K562 (cell line): ENCODE measurements at regions not wholly inside any gene's neighbourhood (a gene's known extent, or its start where the extent isn't known, plus 50 kb on each side); places are given as distances from the start of the nearest gene placed in this dataset.

ENCODE experiments used
- ATAC-seq: fragments of 200-7000 bp; cut with Tn5 transposase; 3 replicates; pipeline ENCODE4 v1.9.1; 2020; ENCODE audit warnings: moderate library complexity
- BruUV-seq: library from RNA; stranded (reverse); fragments of 400-500 nt; replicated peaks from 2 replicates; lab custom pipeline; 2021; lab: Mats Ljungman, UMichigan
- CTCF ChIA-PET: fragments of 300-600 bp; formaldehyde crosslinking; extraction: SDS; loops from one replicate; lab custom pipeline; 2021; ENCODE audit warnings: low intra/inter-chr PET ratio; lab: Yijun Ruan, JAX
- POLR2A ChIA-PET: fragments of 300-600, 350-650 bp; sonication (Branson Sonifier 250); formaldehyde crosslinking; extraction: SDS; loops from one replicate; lab custom pipeline; 2021; ENCODE audit warnings: antibody characterized with exemption, inconsistent platforms; lab: Yijun Ruan, JAX
- DNase-seq, 4 experiments: peaks; one replicate each; pipeline versions ENCODE4 v3.0.0 to v3.0.0-alpha.2; 2011 to 2018; ENCODE audit warnings: low spot score in 3 of 4, mixed read lengths in 3 of 4; ENCODE audit errors: extremely low read depth in 1 of 4
- FAIRE-seq: peaks from 2 replicates; lab custom pipeline; 2011; peaks lifted over from hg19 to GRCh38; lab: Jason Lieb, UNC
- H2AFZ ChIP-seq: 2 replicates; pipeline ENCODE4 v1.6.0; 2011; ENCODE audit warnings: low read depth, low read length, control low read depth, inconsistent platforms
- H3K27ac ChIP-seq: fragments of 200-600 bp; 3 replicates; pipeline ENCODE4 v1.8.0; 2011; ENCODE audit warnings: low read depth, mild to moderate bottlenecking, control low read depth, inconsistent platforms, low read length, moderate library complexity, mixed read lengths; ENCODE audit errors: extremely low read depth
- H3K27me3 ChIP-seq, 2 experiments: fragments of 300-600 bp in 1 of 2; 2 replicates in 1 of 2; 3 replicates in 1 of 2; pipeline versions ENCODE4 v1.6.0 to v1.8.0; 2011; ENCODE audit warnings: inconsistent platforms in 2 of 2, low read length in 2 of 2, mild to moderate bottlenecking in 1 of 2, mixed read lengths in 1 of 2, moderate library complexity in 1 of 2; ENCODE audit not compliant: control insufficient read depth in 2 of 2, insufficient read depth in 2 of 2
- H3K36me3 ChIP-seq: fragments of 300-600 bp; 3 replicates; pipeline ENCODE4 v1.8.0; 2011; ENCODE audit warnings: mild to moderate bottlenecking, low read length, inconsistent platforms; ENCODE audit not compliant: control insufficient read depth, insufficient read depth
- H3K4me1 ChIP-seq, 2 experiments: fragments of 200-600 bp in 1 of 2; replicated peaks in 1 of 2; 2 replicates in 1 of 2; 3 replicates in 1 of 2; pipeline versions ENCODE4 v1.5.1 to v1.8.0; 2011; ENCODE audit warnings: inconsistent platforms in 2 of 2, low read length in 2 of 2, mild to moderate bottlenecking in 1 of 2, mixed read lengths in 1 of 2, moderate library complexity in 1 of 2; ENCODE audit not compliant: control insufficient read depth in 2 of 2, insufficient read depth in 2 of 2
- H3K4me2 ChIP-seq: 2 replicates; pipeline ENCODE4 v1.6.1; 2011; ENCODE audit warnings: low read length, control low read depth, inconsistent platforms, mixed read lengths; ENCODE audit not compliant: insufficient read depth
- H3K4me3 ChIP-seq: fragments of 200-600 bp; sonication (generic), shearing (Covaris generic); 2 replicates; pipeline ENCODE4 v1.5.1; 2016; ENCODE audit warnings: control low read depth, inconsistent platforms
- H3K79me2 ChIP-seq: fragments of 200-600 bp; 3 replicates; pipeline ENCODE4 v1.8.0; 2011; ENCODE audit warnings: low read length, inconsistent platforms; ENCODE audit not compliant: control insufficient read depth, insufficient read depth
- H3K9ac ChIP-seq, 2 experiments: 2 replicates each; pipeline versions ENCODE4 v1.6.0 to v1.6.1; 2011; ENCODE audit warnings: low read depth in 2 of 2, low read length in 2 of 2, control low read depth in 1 of 2, inconsistent platforms in 1 of 2, mild to moderate bottlenecking in 1 of 2, mixed read lengths in 1 of 2; ENCODE audit not compliant: insufficient read depth in 1 of 2
- H3K9me1 ChIP-seq: one replicate; pipeline ENCODE4 v1.6.0; 2011; ENCODE audit warnings: inconsistent platforms, mild to moderate bottlenecking, low read length, moderate library complexity; ENCODE audit not compliant: control insufficient read depth, insufficient read depth
- H3K9me3 ChIP-seq: replicated peaks from 2 replicates; pipeline ENCODE4 v1.5.1; 2011; ENCODE audit warnings: low read depth, low read length, inconsistent platforms; ENCODE audit not compliant: control insufficient read depth, insufficient read depth
- H4K20me1 ChIP-seq: replicated peaks from 2 replicates; pipeline ENCODE4 v1.6.1; 2011; ENCODE audit warnings: low read length, inconsistent platforms, mixed read lengths; ENCODE audit not compliant: control insufficient read depth, insufficient read depth
- HDGF ChIP-seq: fragments of 450-650 bp; IDR thresholded peaks from 2 replicates; pipeline ENCODE4 v1.6.1; 2016
- HNRNPH1 ChIP-seq: fragments of 200-400 bp; formaldehyde crosslinking; optimal IDR thresholded peaks from 2 replicates; pipeline ENCODE3; 2017; ENCODE audit warnings: low read depth, mild to moderate bottlenecking, low read length, moderate library complexity
- NR1H2 ChIP-seq: sonication (generic); formaldehyde crosslinking; IDR thresholded peaks from 2 replicates; pipeline ENCODE4 v1.4.0; 2020; ENCODE audit warnings: mild to moderate bottlenecking, missing genetic modification reagents
- RBM34 ChIP-seq: fragments of 200-400 bp; formaldehyde crosslinking; IDR thresholded peaks from 2 replicates; pipeline ENCODE4 v1.6.1; 2018; ENCODE audit warnings: low read length, borderline replicate concordance; ENCODE audit not compliant: insufficient read depth
- SLC30A9 ChIP-seq: fragments of 250-450 bp; sonication (Bioruptor Pico); IDR thresholded peaks from 2 replicates; pipeline ENCODE4 v1.8.0; 2022; ENCODE audit warnings: mild to moderate bottlenecking, moderate library complexity
- ZBED1 ChIP-seq: IDR thresholded peaks from 2 replicates; pipeline ENCODE4 v1.6.1; 2014
- ZNF232 ChIP-seq: sonication (generic); formaldehyde crosslinking; IDR thresholded peaks from 2 replicates; pipeline ENCODE4 v1.8.0; 2022; ENCODE audit warnings: mild to moderate bottlenecking, missing genetic modification reagents
- WGBS: fragments of 100-300 bp; shearing (Covaris generic); methylation state at CpG from one replicate; pipeline ENCODE4 v1.1.6; 2016; ENCODE audit warnings: low coverage, mixed read lengths; ENCODE audit not compliant: insufficient coverage; ENCODE audit errors: missing lambda C conversion rate; 5-methylcytosine and 5-hydroxymethylcytosine counted together
- in situ Hi-C: fragments of 300-500 bp; cut with MboI; formaldehyde crosslinking; loops from 4 replicates; pipeline ENCODE4 v1.15.0; 2018; ENCODE audit warnings: inconsistent platforms, mixed read lengths
- intact Hi-C: fragments of 100-400 bp; cut with micrococcal nuclease; formaldehyde crosslinking; loops from 2 replicates; pipeline ENCODE4 v1.14.2; 2022
- TF ChIP-seq, protein P1 (sequence below): fragments of 450-650 bp; IDR thresholded peaks from 2 replicates; pipeline ENCODE4 v1.6.1; 2016; ENCODE audit warnings: mild to moderate bottlenecking, moderate library complexity

DNA sequence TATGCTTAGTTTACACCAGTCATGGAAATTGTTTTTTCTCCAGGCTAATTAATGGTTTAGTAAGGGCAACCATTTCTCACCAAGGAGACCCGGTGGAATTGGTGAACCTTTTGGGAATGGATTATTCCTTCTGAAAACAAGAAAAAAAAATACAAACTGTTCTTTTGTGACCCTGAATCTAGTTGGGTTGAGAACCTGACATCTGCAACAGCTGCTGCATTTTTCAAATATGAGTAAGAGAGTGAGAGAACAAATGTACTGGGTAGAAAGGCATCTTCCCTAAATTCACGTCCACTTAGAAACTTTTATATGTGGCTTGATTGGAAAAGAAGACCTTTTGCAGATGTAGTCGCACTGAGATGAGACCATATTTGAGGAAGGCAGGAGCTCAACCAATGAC is 553.4 kb upstream of the EPHA7 start:
- no peaks in the 10 kb centered on the region for H3K36me3 ChIP-seq
- intact Hi-C loops: no loop called here
- BruUV-seq: no TSS peak
- TF ChIP-seq, protein P1, sequence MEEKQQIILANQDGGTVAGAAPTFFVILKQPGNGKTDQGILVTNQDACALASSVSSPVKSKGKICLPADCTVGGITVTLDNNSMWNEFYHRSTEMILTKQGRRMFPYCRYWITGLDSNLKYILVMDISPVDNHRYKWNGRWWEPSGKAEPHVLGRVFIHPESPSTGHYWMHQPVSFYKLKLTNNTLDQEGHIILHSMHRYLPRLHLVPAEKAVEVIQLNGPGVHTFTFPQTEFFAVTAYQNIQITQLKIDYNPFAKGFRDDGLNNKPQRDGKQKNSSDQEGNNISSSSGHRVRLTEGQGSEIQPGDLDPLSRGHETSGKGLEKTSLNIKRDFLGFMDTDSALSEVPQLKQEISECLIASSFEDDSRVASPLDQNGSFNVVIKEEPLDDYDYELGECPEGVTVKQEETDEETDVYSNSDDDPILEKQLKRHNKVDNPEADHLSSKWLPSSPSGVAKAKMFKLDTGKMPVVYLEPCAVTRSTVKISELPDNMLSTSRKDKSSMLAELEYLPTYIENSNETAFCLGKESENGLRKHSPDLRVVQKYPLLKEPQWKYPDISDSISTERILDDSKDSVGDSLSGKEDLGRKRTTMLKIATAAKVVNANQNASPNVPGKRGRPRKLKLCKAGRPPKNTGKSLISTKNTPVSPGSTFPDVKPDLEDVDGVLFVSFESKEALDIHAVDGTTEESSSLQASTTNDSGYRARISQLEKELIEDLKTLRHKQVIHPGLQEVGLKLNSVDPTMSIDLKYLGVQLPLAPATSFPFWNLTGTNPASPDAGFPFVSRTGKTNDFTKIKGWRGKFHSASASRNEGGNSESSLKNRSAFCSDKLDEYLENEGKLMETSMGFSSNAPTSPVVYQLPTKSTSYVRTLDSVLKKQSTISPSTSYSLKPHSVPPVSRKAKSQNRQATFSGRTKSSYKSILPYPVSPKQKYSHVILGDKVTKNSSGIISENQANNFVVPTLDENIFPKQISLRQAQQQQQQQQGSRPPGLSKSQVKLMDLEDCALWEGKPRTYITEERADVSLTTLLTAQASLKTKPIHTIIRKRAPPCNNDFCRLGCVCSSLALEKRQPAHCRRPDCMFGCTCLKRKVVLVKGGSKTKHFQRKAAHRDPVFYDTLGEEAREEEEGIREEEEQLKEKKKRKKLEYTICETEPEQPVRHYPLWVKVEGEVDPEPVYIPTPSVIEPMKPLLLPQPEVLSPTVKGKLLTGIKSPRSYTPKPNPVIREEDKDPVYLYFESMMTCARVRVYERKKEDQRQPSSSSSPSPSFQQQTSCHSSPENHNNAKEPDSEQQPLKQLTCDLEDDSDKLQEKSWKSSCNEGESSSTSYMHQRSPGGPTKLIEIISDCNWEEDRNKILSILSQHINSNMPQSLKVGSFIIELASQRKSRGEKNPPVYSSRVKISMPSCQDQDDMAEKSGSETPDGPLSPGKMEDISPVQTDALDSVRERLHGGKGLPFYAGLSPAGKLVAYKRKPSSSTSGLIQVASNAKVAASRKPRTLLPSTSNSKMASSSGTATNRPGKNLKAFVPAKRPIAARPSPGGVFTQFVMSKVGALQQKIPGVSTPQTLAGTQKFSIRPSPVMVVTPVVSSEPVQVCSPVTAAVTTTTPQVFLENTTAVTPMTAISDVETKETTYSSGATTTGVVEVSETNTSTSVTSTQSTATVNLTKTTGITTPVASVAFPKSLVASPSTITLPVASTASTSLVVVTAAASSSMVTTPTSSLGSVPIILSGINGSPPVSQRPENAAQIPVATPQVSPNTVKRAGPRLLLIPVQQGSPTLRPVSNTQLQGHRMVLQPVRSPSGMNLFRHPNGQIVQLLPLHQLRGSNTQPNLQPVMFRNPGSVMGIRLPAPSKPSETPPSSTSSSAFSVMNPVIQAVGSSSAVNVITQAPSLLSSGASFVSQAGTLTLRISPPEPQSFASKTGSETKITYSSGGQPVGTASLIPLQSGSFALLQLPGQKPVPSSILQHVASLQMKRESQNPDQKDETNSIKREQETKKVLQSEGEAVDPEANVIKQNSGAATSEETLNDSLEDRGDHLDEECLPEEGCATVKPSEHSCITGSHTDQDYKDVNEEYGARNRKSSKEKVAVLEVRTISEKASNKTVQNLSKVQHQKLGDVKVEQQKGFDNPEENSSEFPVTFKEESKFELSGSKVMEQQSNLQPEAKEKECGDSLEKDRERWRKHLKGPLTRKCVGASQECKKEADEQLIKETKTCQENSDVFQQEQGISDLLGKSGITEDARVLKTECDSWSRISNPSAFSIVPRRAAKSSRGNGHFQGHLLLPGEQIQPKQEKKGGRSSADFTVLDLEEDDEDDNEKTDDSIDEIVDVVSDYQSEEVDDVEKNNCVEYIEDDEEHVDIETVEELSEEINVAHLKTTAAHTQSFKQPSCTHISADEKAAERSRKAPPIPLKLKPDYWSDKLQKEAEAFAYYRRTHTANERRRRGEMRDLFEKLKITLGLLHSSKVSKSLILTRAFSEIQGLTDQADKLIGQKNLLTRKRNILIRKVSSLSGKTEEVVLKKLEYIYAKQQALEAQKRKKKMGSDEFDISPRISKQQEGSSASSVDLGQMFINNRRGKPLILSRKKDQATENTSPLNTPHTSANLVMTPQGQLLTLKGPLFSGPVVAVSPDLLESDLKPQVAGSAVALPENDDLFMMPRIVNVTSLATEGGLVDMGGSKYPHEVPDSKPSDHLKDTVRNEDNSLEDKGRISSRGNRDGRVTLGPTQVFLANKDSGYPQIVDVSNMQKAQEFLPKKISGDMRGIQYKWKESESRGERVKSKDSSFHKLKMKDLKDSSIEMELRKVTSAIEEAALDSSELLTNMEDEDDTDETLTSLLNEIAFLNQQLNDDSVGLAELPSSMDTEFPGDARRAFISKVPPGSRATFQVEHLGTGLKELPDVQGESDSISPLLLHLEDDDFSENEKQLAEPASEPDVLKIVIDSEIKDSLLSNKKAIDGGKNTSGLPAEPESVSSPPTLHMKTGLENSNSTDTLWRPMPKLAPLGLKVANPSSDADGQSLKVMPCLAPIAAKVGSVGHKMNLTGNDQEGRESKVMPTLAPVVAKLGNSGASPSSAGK: no peak
- TF ChIP-seq NR1H2 (CRISPR knock-in tag): no peak
- TF ChIP-seq HNRNPH1: no peak
- no peak for TF ChIP-seq HDGF
- no peak for TF ChIP-seq SLC30A9 (CRISPR knock-in tag)
- no peak for TF ChIP-seq RBM34
- TF ChIP-seq ZBED1: no peak
- no peak for TF ChIP-seq ZNF232 (CRISPR knock-in tag)

More for the DNA sequence above, 553.4 kb upstream of the EPHA7 start:
- in situ Hi-C loops: no loop called here
- Histone ChIP-seq H4K20me1 (no peaks in the 10 kb centered on the region), H3K79me2 (no peaks in the 10 kb centered on the region), H3K4me1 (no peaks in the 10 kb centered on the region), H3K27ac (no peak overlapping the region), H2AFZ (no peak overlapping the region), H3K27me3 (no peaks in the 10 kb centered on the region), H3K9me3 (no peaks in the 10 kb centered on the region; the same call in 1 of the 2 replicates), H3K9me1 (no peaks in the 10 kb centered on the region), H3K9ac (no peak overlapping the region), H3K4me2 (no peak overlapping the region), H3K4me3 (no peak overlapping the region)
- DNase-seq (no peak), FAIRE-seq (no peak), ATAC-seq (no peak)
- ChIA-PET CTCF (no interaction called here), POLR2A (no interaction called here)
- 0% methylated on average over 3 of the region's 3 CpGs for WGBS
